Keratinocyte (primary cell): ENCODE measurements at regions not wholly inside any gene's neighbourhood (a gene's known extent, or its start where the extent isn't known, plus 50 kb on each side); places are given as distances from the start of the nearest gene placed in this dataset.

Experiments used
- EZH2 ChIP-seq: IDR thresholded peaks from one replicate; pipeline ENCODE4 v1.6.1; 2012; ENCODE audit warnings: inconsistent platforms, mild to moderate bottlenecking, low read length, moderate library complexity
- TF ChIP-seq, protein P1 (sequence below), 3 experiments: IDR thresholded peaks in 1 of 3; conservative IDR thresholded peaks in 1 of 3; optimal IDR thresholded peaks in 1 of 3; 2 replicates in 2 of 3; 3 replicates in 1 of 3; pipeline versions ENCODE3 to v1.5.1; 2011; ENCODE audit warnings: low read length in 3 of 3, mild to moderate bottlenecking in 3 of 3, moderate library complexity in 2 of 3, control low read depth in 1 of 3, inconsistent platforms in 1 of 3; ENCODE audit not compliant: insufficient read depth in 2 of 3; ENCODE audit errors: extremely low read depth in 1 of 3

DNA sequence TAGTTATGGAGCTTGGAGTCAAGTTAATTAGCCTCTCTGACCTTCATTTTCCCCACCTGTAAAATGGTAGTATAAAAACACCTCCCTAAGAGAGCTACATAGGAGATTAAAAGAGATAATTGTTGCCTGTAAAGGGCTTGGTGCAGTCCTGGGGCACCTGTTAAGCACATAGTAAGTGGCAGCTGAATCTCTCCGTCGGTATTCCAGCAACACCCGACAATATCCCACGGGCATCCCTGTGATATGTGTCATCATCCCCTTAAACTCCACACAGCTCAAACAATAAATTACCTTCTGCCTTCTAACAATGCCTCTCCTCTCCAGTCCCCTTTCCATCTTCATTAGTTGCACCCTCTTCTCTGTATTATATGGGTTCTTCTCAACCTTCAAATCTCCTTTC is 121.5 kb downstream of the C11orf91 start:
- TF ChIP-seq, protein P1, sequence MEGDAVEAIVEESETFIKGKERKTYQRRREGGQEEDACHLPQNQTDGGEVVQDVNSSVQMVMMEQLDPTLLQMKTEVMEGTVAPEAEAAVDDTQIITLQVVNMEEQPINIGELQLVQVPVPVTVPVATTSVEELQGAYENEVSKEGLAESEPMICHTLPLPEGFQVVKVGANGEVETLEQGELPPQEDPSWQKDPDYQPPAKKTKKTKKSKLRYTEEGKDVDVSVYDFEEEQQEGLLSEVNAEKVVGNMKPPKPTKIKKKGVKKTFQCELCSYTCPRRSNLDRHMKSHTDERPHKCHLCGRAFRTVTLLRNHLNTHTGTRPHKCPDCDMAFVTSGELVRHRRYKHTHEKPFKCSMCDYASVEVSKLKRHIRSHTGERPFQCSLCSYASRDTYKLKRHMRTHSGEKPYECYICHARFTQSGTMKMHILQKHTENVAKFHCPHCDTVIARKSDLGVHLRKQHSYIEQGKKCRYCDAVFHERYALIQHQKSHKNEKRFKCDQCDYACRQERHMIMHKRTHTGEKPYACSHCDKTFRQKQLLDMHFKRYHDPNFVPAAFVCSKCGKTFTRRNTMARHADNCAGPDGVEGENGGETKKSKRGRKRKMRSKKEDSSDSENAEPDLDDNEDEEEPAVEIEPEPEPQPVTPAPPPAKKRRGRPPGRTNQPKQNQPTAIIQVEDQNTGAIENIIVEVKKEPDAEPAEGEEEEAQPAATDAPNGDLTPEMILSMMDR (optimal IDR thresholded peaks at IDR 0.05 in 1 of 3, IDR thresholded peaks at IDR 0.05 in 1 of 3, conservative IDR thresholded peaks at IDR 0.05 in 1 of 3; ENCODE audit: extremely low read depth in 1 of 3, insufficient read depth in 2 of 3, low read length in 3 of 3): no peak
- TF ChIP-seq EZH2: no peak
